Urothelium cell line (cell line): ENCODE measurements at regions not wholly inside any gene's neighbourhood (a gene's known extent, or its start where the extent isn't known, plus 50 kb on each side); places are given as distances from the start of the nearest gene placed in this dataset.
"Not testable (repeated sequence)": the region's sequence is repeated elsewhere in the genome, so short reads cannot be mapped to it uniquely, and the experiment has no call there.

Source experiments
- DNase-seq: peaks from one replicate; pipeline ENCODE4 v3.0.0; 2011; ENCODE audit warnings: low spot score, mixed read lengths
- FAIRE-seq: peaks from 2 replicates; lab custom pipeline; 2011; peaks lifted over from hg19 to GRCh38; lab: Jason Lieb, UNC

GRCh38 chr7:32228601-32229000 lies 158.4 kb upstream of the PDE1C start:
- FAIRE-seq (no peak), DNase-seq (no peak)

- FAIRE-seq (no peak), DNase-seq (no peak)
Observed at GRCh38 chr7:32227746-32228145, 157.5 kb upstream of the PDE1C start.

GRCh38 chr7:32224276-32224675 lies 154.1 kb upstream of the PDE1C start:
- no peak for DNase-seq
- peak; percentile 59 for FAIRE-seq

- no peak for DNase-seq
- no peak for FAIRE-seq
Observed at GRCh38 chr7:32223721-32224120, 153.5 kb upstream of the PDE1C start.

DNA sequence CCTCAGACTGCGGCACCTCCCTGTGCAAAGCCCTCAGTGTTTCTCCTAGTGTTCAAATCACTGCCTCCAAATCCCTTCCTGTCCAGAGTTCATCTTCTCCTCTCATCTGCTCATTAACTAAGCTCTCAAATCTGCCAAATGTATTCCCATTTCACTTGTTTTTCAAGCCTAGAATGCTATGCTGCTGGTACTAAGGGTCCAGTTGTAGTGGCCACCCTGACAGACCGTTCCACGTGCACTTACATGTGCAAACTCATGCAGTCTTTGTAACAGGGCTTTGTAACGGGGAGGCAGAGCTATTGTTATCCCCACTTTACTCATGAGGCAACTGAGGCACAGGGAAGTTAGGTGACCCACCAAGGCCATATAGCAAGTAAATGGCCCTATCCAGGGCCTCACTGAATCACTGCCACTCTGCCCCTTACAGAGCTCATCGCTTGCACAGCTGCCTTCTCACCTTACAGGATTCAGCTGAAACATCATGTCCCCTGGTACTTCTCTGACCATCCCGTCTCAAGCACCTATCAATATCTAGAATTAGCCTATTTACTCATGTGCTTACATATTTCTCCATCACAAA lies 153.0 kb upstream of the PDE1C start:
- no peak for DNase-seq
- FAIRE-seq = peak; percentile 88

DNA sequence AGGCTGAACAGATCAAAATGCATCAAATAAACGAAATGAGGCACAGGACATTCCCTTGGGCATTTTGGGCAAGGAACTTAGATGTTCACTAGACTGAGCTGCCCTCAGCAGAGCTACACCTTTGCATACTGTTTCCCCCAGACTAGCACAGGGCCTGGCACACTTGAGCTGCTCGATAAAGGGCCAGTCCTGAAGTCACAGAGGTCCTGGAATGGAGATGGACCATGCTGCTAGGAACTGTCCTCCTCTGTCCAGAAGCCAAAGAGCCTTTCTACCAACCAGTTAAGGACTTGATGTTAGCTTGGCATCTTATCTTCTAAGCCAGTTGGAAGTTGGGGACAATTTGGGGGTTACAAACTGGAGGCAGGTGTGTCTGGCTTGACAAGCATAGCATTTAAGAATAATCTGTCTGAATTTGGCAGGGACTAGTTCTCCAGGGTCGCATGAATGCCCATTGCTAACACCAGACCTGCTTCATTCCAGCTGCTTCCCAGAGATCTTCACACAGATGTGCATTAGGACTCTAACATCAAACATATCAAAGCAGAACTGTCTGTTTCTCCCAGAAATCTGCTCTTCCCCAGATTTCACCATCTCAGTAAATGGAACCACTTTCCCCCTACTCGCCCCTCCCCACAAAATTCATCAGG lies 152.2 kb upstream of the PDE1C start:
- DNase-seq (no peak), FAIRE-seq (no peak)

GRCh38 chr7:32221736-32222135 lies 151.5 kb upstream of the PDE1C start:
- DNase-seq (no peak), FAIRE-seq (no peak)

GRCh38 chr7:32221056-32221455 lies 150.8 kb upstream of the PDE1C start:
- FAIRE-seq = no peak
- no peak for DNase-seq

GRCh38 chr7:32219831-32220230 lies 149.6 kb upstream of the PDE1C start:
- not testable (repeated sequence) for FAIRE-seq, DNase-seq

- DNase-seq (no peak), FAIRE-seq (no peak)
Observed at GRCh38 chr7:32219416-32219815, 149.2 kb upstream of the PDE1C start.

GRCh38 chr7:32218741-32219288 lies 148.6 kb upstream of the PDE1C start:
- FAIRE-seq (no peak), DNase-seq (no peak)

DNA sequence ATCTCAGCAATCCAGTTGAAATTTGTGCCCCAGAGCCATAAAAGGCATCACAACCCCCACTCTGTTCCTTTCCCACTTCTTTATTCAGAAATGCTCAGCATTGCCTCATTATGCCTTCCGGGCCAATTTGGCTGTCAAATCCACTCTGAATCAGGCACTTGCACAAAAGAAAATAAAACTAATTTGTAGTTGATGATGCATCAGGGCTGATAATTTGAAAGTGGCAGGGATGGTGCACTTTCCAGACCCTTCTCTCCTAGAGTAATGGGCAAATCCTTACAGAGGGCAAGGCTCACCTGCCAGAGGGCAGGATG lies 147.9 kb upstream of the PDE1C start:
- DNase-seq = no peak
- peak; percentile 40 for FAIRE-seq

GRCh38 chr7:32217341-32218153 lies 147.3 kb upstream of the PDE1C start:
- FAIRE-seq (no peak), DNase-seq (no peak)

DNA sequence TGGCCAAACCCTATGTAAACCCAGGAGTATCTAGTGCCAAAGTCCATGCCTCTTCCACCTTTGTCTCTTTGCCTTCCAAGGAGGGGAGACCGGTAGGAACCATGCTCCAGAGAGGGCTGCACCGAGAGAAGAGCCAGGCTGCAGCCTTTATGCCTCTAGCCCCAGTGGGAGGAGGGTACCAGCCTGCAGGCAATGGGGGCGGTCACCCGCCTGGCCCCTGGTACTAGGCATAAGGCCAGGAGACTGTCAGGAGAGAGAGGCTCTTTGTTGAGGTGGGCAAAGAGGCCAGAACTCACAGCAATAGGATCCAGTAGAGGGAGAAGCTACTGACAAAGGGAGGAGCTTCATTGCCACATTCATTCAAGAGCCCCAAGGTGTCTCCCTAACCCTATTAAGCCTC lies 146.6 kb upstream of the PDE1C start:
- FAIRE-seq (no peak), DNase-seq (no peak)

DNA sequence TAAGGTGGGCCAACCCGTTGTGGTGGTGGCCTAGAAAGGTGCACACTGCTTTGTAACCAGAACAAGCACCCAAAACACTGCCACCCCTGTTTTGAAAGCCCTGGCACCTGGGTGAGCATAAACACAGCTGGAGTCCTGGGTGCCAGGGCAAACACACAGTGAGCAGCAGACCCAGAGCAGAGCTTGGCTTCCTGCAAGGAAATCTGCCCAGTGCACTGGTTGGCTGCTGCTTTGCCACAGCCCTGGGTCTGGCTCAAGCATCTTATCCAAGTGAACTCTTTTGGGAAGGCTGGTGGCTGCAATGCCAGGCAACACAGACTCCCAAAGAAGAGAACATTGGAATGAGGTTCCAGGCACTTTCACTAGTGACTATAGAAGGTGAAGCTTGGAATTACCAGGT lies 145.5 kb upstream of the PDE1C start:
- FAIRE-seq = no peak

GRCh38 chr7:32214913-32215312 lies 144.7 kb upstream of the PDE1C start:
- FAIRE-seq (no peak), DNase-seq (no peak)

More for the DNA sequence above, 145.5 kb upstream of the PDE1C start:
- no peak for DNase-seq

DNA sequence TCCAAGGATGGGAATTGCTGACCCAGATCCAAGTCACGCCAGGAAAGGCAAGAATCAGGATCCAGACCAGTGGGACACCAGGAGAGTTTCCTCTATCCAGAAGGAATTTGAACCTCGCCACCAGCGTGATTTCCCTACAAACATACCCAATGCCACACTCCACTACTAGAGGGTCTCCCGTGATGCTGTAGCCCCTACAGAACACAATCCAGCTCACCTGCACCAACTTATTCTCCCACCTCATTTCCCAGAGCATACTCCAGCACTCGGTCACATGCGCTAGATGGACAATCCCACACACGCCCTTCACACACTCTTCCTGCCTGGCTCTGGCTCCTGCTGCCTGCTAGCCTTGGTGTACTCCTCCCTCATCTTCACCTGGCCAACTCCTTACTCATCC lies 142.1 kb upstream of the PDE1C start:
- no peak for DNase-seq
- peak; percentile 87 for FAIRE-seq

- DNase-seq (peak; percentile 69), FAIRE-seq (no peak)
Observed at GRCh38 chr7:32206987-32207386, 136.8 kb upstream of the PDE1C start.

- DNase-seq = no peak
- peak; percentile 94 for FAIRE-seq
Observed at GRCh38 chr7:32206488-32206887, 136.3 kb upstream of the PDE1C start.

DNA sequence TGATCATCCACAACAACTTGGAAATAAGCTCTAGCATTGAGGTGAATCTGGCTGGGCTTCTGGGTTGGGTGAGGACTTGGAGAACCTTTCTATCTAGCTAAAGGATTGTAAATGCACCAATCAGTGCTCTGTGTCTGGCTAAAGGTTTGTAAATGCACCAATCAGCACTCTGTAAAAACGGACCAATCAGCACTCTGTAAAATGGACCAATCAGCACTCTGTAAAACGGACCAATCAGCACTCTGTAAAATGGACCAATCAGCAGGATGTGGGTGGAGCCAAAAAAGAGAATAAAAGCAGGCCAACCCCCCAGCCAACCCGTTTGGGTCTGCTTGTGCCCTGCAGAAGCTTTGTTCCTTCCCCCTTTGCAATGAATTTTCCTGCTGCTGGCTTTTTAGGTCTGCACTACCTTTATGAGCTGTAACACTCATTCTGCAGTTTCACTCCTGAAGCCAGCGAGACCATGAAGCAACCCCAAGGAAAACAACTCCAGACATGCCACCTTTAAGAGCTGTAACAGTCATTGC lies 135.2 kb upstream of the PDE1C start:
- not testable (repeated sequence) for DNase-seq, FAIRE-seq

DNA sequence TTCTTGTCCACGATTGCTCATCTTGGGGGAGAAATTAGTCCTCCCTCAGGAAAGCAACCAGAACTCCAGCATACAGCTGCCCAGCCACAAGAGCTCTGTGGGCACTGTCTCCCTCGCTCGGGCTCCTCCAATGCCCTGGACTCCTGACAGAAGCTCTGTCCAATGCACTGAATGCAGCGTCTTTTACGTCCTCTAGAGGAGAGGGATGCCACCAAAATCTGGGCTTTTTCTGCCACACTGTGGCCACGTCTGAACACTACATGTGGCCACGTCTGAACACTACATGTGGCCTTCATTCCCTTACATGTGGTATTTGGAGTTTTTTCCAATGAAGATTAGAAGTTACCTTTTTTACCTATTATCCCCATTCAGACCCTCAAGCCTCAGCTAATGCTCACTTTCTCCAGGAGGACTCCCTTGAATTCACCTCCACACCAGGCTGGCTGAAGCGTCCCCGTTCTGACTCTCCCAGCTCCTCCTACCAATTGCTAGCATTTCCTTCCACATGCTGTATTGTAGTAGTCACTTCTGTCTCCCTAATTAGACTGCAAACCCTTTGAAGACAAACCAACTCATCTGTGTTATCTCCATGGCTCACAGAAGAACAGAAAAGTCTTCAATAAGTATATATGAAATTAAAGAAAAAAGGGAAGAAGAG lies 134.3 kb upstream of the PDE1C start:
- peak; percentile 83 for FAIRE-seq
- DNase-seq = peak; percentile 89
